ENCODE measurements at regions not wholly inside any gene's neighbourhood (a gene's known extent, or its start where the extent isn't known, plus 50 kb on each side); places are given as distances from the start of the nearest gene placed in this dataset.

- TF ChIP-seq, protein P1, sequence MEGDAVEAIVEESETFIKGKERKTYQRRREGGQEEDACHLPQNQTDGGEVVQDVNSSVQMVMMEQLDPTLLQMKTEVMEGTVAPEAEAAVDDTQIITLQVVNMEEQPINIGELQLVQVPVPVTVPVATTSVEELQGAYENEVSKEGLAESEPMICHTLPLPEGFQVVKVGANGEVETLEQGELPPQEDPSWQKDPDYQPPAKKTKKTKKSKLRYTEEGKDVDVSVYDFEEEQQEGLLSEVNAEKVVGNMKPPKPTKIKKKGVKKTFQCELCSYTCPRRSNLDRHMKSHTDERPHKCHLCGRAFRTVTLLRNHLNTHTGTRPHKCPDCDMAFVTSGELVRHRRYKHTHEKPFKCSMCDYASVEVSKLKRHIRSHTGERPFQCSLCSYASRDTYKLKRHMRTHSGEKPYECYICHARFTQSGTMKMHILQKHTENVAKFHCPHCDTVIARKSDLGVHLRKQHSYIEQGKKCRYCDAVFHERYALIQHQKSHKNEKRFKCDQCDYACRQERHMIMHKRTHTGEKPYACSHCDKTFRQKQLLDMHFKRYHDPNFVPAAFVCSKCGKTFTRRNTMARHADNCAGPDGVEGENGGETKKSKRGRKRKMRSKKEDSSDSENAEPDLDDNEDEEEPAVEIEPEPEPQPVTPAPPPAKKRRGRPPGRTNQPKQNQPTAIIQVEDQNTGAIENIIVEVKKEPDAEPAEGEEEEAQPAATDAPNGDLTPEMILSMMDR (IDR thresholded peaks at IDR 0.05; ENCODE audit: low read depth, low read length) = no peak
- no peak for TF ChIP-seq EZH2phosphoT487 (IDR thresholded peaks at IDR 0.05; ENCODE audit: low read depth)
These were observed 872.6 kb downstream of the TDRD15 start for GRCh38 chr2:21996339-21996738.
